ENCODE measurements at regions not wholly inside any gene's neighbourhood (a gene's known extent, or its start where the extent isn't known, plus 50 kb on each side); places are given as distances from the start of the nearest gene placed in this dataset.
"Not testable (repeated sequence)": the region's sequence is repeated elsewhere in the genome, so short reads cannot be mapped to it uniquely, and the experiment has no call there.

GRCh38 chr6:141046496-141046895, 1086.2 kb upstream of the GJE1 start:
- not testable (repeated sequence) for H3K4me3 ChIP-seq (ENCODE audit: low read length); H3K9ac ChIP-seq (ENCODE audit: low read depth, low read length); H3K4me1 ChIP-seq (ENCODE audit: insufficient read depth, low read length); H3K27ac ChIP-seq (ENCODE audit: low read depth, low read length); H3K27me3 ChIP-seq (ENCODE audit: insufficient read depth, low read length); H3K36me3 ChIP-seq (ENCODE audit: insufficient read depth, low read length)
- H3K9me3 ChIP-seq (ENCODE audit: insufficient read depth, low read depth, low read length) = peaks cover 31% of the 10 kb centered on the region

GRCh38 chr6:141041596-141042087, 1091.1 kb upstream of the GJE1 start:
- WGBS = 96% methylated on average over 14 of the region's 14 CpGs
- Histone ChIP-seq H3K9me3 (ENCODE audit: insufficient read depth, low read depth, low read length) (peaks cover 25% of the 10 kb centered on the region), H3K36me3 (ENCODE audit: insufficient read depth, low read length) (no peaks in the 10 kb centered on the region)

GRCh38 chr6:141035312-141036200, 1097.2 kb upstream of the GJE1 start:
- Histone ChIP-seq H3K27ac (ENCODE audit: low read depth, low read length) (no peak overlapping the region), H3K4me1 (ENCODE audit: insufficient read depth, low read length) (no peaks in the 10 kb centered on the region), H3K36me3 (ENCODE audit: insufficient read depth, low read length) (no peaks in the 10 kb centered on the region), H3K9me3 (ENCODE audit: insufficient read depth, low read depth, low read length) (no peaks in the 10 kb centered on the region), H3K27me3 (ENCODE audit: insufficient read depth, low read length) (no peaks in the 10 kb centered on the region), H3K4me3 (ENCODE audit: low read length) (no peak overlapping the region), H3K9ac (ENCODE audit: low read depth, low read length) (no peak overlapping the region)
- WGBS = 92% methylated on average over 5 of the region's 5 CpGs

More at GRCh38 chr6:141041596-141042087, 1091.1 kb upstream of the GJE1 start:
- Histone ChIP-seq H3K27me3 (ENCODE audit: insufficient read depth, low read length) (no peaks in the 10 kb centered on the region), H3K4me1 (ENCODE audit: insufficient read depth, low read length) (no peaks in the 10 kb centered on the region), H3K4me3 (ENCODE audit: low read length) (no peak overlapping the region), H3K27ac (ENCODE audit: low read depth, low read length) (no peak overlapping the region), H3K9ac (ENCODE audit: low read depth, low read length) (no peak overlapping the region)

GRCh38 chr6:141033101-141033500, 1099.6 kb upstream of the GJE1 start:
- Histone ChIP-seq H3K27me3 (ENCODE audit: insufficient read depth, low read length) (no peaks in the 10 kb centered on the region), H3K9ac (ENCODE audit: low read depth, low read length) (no peak overlapping the region), H3K27ac (ENCODE audit: low read depth, low read length) (no peak overlapping the region), H3K4me1 (ENCODE audit: insufficient read depth, low read length) (no peaks in the 10 kb centered on the region), H3K4me3 (ENCODE audit: low read length) (no peak overlapping the region), H3K36me3 (ENCODE audit: insufficient read depth, low read length) (no peaks in the 10 kb centered on the region), H3K9me3 (ENCODE audit: insufficient read depth, low read depth, low read length) (no peaks in the 10 kb centered on the region)

GRCh38 chr6:141029908-141030307, 1102.8 kb upstream of the GJE1 start:
- no peaks in the 10 kb centered on the region for H3K9me3 ChIP-seq (ENCODE audit: insufficient read depth, low read depth, low read length)
- H3K27ac ChIP-seq (ENCODE audit: low read depth, low read length) = no peak overlapping the region
- no peaks in the 10 kb centered on the region for H3K27me3 ChIP-seq (ENCODE audit: insufficient read depth, low read length)
- no peak overlapping the region for H3K4me3 ChIP-seq (ENCODE audit: low read length)
- H3K9ac ChIP-seq (ENCODE audit: low read depth, low read length) = no peak overlapping the region
- no peaks in the 10 kb centered on the region for H3K4me1 ChIP-seq (ENCODE audit: insufficient read depth, low read length)
- WGBS = no CpG with 5 or more reads among the region's 1 CpG
- no peaks in the 10 kb centered on the region for H3K36me3 ChIP-seq (ENCODE audit: insufficient read depth, low read length)

GRCh38 chr6:141028791-141029280, 1103.9 kb upstream of the GJE1 start:
- no peak overlapping the region for H3K27ac ChIP-seq (ENCODE audit: low read depth, low read length)
- no peaks in the 10 kb centered on the region for H3K9me3 ChIP-seq (ENCODE audit: insufficient read depth, low read depth, low read length)
- H3K4me1 ChIP-seq (ENCODE audit: insufficient read depth, low read length) = no peaks in the 10 kb centered on the region
- WGBS = 80% methylated on average over 2 of the region's 2 CpGs
- no peaks in the 10 kb centered on the region for H3K27me3 ChIP-seq (ENCODE audit: insufficient read depth, low read length)
- no peaks in the 10 kb centered on the region for H3K36me3 ChIP-seq (ENCODE audit: insufficient read depth, low read length)
- no peak overlapping the region for H3K9ac ChIP-seq (ENCODE audit: low read depth, low read length)
- no peak overlapping the region for H3K4me3 ChIP-seq (ENCODE audit: low read length)

- Histone ChIP-seq H3K4me1 (ENCODE audit: insufficient read depth, low read length) (no peaks in the 10 kb centered on the region), H3K9me3 (ENCODE audit: insufficient read depth, low read depth, low read length) (no peaks in the 10 kb centered on the region), H3K4me3 (ENCODE audit: low read length) (no peak overlapping the region), H3K27me3 (ENCODE audit: insufficient read depth, low read length) (no peaks in the 10 kb centered on the region), H3K27ac (ENCODE audit: low read depth, low read length) (no peak overlapping the region), H3K9ac (ENCODE audit: low read depth, low read length) (no peak overlapping the region), H3K36me3 (ENCODE audit: insufficient read depth, low read length) (no peaks in the 10 kb centered on the region)
- no CpG with 5 or more reads among the region's 1 CpG for WGBS
Observed at GRCh38 chr6:141026504-141026903, 1106.2 kb upstream of the GJE1 start.

GRCh38 chr6:141024526-141024925, 1108.2 kb upstream of the GJE1 start:
- WGBS = 95% methylated on average over 2 of the region's 2 CpGs
- Histone ChIP-seq H3K27me3 (ENCODE audit: insufficient read depth, low read length) (no peaks in the 10 kb centered on the region), H3K9me3 (ENCODE audit: insufficient read depth, low read depth, low read length) (no peaks in the 10 kb centered on the region), H3K36me3 (ENCODE audit: insufficient read depth, low read length) (no peaks in the 10 kb centered on the region), H3K4me3 (ENCODE audit: low read length) (no peak overlapping the region), H3K4me1 (ENCODE audit: insufficient read depth, low read length) (no peaks in the 10 kb centered on the region), H3K9ac (ENCODE audit: low read depth, low read length) (no peak overlapping the region), H3K27ac (ENCODE audit: low read depth, low read length) (no peak overlapping the region)

- H3K4me1 ChIP-seq (ENCODE audit: insufficient read depth, low read length) = no peaks in the 10 kb centered on the region
- H3K9me3 ChIP-seq (ENCODE audit: insufficient read depth, low read depth, low read length) = no peaks in the 10 kb centered on the region
- 96% methylated on average over 5 of the region's 5 CpGs for WGBS
- no peak overlapping the region for H3K4me3 ChIP-seq (ENCODE audit: low read length)
- H3K27me3 ChIP-seq (ENCODE audit: insufficient read depth, low read length) = no peaks in the 10 kb centered on the region
- no peaks in the 10 kb centered on the region for H3K36me3 ChIP-seq (ENCODE audit: insufficient read depth, low read length)
- no peak overlapping the region for H3K9ac ChIP-seq (ENCODE audit: low read depth, low read length)
- H3K27ac ChIP-seq (ENCODE audit: low read depth, low read length) = no peak overlapping the region
Observed at GRCh38 chr6:141017941-141018340, 1114.8 kb upstream of the GJE1 start.

- Histone ChIP-seq H3K4me3 (ENCODE audit: low read length) (no peak overlapping the region), H3K27me3 (ENCODE audit: insufficient read depth, low read length) (no peaks in the 10 kb centered on the region), H3K9ac (ENCODE audit: low read depth, low read length) (no peak overlapping the region), H3K27ac (ENCODE audit: low read depth, low read length) (no peak overlapping the region), H3K4me1 (ENCODE audit: insufficient read depth, low read length) (no peaks in the 10 kb centered on the region), H3K36me3 (ENCODE audit: insufficient read depth, low read length) (no peaks in the 10 kb centered on the region), H3K9me3 (ENCODE audit: insufficient read depth, low read depth, low read length) (no peaks in the 10 kb centered on the region)
- 95% methylated on average over 2 of the region's 2 CpGs for WGBS
Observed at GRCh38 chr6:141000917-141001316, 1131.8 kb upstream of the GJE1 start.

GRCh38 chr6:140993515-140993914, 1139.2 kb upstream of the GJE1 start:
- H3K4me3 ChIP-seq (ENCODE audit: low read length) = no peak overlapping the region
- no peaks in the 10 kb centered on the region for H3K9me3 ChIP-seq (ENCODE audit: insufficient read depth, low read depth, low read length)
- H3K4me1 ChIP-seq (ENCODE audit: insufficient read depth, low read length) = no peaks in the 10 kb centered on the region
- no peak overlapping the region for H3K27ac ChIP-seq (ENCODE audit: low read depth, low read length)
- H3K27me3 ChIP-seq (ENCODE audit: insufficient read depth, low read length) = no peaks in the 10 kb centered on the region
- no peak overlapping the region for H3K9ac ChIP-seq (ENCODE audit: low read depth, low read length)
- WGBS = no CpG with 5 or more reads among the region's 1 CpG
- H3K36me3 ChIP-seq (ENCODE audit: insufficient read depth, low read length) = no peaks in the 10 kb centered on the region
